Putamen (tissue), 1 donor: ENCODE measurements at regions not wholly inside any gene's neighbourhood (a gene's known extent, or its start where the extent isn't known, plus 50 kb on each side); places are given as distances from the start of the nearest gene placed in this dataset.
A peak's percentile ranks its signal among the peaks of the same experiment; 100 is the strongest.

Experiments
- DNase-seq: peaks from one replicate; pipeline ENCODE4 v3.0.0-alpha.2; 2016; ENCODE audit warnings: low spot score

- DNase-seq: no peak
Measured at GRCh38 chr6:26149240-26149639, 62.0 kb downstream of the HFE start.

DNA sequence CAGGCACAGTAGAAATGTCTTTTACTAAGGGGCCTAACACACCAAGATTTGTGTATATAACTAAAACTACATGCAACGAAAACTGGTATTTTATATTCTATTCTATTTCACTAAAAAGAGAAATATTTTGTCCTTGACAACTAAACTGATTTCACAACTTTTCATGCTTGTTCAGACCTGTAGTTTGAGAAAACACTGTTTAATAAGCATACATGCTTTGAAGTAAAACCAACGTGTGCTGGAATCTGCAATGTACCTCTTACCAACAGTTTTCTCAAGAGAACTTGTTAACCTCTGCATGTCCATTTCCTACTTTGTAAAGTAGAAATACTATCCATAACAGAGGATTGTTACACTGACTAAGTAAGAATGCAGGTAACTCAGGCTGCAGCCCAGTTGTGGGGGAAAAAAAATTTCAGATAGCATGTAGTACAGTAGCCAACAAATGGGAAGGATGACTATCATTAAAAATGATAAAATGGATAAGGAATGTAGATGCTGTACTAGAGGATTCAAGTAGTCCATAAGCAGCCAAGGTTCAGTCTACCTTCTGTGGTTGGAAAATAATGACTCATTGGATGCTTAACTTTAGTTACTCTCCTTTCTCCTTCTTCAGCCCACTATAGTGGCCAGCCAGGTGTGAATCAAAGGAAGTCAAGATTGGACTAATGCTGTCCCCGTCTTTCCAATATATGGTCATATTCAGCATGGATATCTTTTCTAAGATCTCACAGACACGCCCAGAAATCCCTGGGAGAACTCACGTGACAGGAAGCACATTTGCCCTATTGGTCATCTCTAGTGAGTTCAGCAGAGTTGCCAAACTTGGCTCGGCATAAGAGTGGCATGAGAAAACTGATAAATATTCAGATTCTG lies 65.2 kb downstream of the HFE start:
- DNase-seq: no peak

DNA sequence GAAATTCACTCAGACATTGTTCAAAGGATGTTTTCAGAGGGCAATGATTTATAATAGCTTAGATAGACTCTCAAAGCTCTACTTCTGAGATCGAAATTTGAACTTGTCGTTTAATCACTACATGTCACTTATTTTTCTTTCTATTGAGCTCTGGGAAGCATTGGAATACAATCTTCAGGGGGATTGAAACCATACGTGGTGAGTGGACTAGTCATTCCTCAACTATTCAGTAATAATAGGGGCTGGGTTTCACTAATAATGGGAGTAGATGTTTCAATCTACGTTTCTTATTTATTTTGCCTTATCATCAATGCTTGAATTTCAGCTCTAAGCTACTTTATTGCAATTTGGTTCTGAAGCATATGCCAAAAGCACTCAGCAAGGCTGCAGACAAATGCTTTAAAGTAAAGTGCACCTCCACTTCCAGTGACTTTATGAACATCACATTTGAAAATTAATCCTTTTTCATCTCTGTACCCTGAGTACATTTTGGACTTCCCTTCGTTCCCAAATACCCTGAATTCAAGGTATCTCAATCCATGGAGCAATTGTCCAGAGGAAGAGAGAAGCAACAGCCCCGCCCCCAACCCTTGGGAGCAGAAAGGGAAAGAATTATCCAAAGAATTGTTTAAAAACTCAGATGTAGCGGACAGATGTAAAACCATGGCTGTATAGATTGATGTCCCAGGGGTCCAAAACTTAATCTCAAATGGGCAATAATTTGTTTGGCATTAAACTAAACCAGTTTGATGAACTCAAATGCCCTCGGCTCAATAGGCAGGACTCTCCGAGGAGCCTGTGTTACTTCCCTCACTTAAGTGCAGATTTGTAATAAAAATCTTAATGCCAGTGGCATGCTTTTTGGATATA lies 68.1 kb downstream of the HFE start:
- DNase-seq: peak; percentile 34

DNA sequence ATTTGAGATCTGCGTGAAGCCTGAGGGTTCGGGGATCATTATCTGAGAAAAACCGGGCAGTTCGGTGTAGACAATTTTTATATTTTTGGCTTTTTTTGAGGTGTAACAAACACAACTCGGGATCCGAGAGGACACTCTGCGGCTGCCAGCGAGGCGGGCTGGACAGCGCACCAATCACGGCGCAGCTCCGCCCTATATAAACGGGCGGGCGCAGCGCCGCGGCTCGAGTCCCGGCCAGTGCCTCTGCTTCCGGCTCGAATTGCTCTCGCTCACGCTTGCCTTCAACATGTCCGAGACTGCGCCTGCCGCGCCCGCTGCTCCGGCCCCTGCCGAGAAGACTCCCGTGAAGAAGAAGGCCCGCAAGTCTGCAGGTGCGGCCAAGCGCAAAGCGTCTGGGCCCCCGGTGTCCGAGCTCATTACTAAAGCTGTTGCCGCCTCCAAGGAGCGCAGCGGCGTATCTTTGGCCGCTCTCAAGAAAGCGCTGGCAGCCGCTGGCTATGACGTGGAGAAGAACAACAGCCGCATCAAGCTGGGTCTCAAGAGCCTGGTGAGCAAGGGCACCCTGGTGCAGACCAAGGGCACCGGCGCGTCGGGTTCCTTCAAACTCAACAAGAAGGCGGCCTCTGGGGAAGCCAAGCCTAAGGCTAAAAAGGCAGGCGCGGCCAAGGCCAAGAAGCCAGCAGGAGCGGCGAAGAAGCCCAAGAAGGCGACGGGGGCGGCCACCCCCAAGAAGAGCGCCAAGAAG lies 69.0 kb downstream of the HFE start:
- DNase-seq: peak; percentile 88

- peak; percentile 49 for DNase-seq
Measured at GRCh38 chr6:26156850-26157250, 69.6 kb downstream of the HFE start.

DNA sequence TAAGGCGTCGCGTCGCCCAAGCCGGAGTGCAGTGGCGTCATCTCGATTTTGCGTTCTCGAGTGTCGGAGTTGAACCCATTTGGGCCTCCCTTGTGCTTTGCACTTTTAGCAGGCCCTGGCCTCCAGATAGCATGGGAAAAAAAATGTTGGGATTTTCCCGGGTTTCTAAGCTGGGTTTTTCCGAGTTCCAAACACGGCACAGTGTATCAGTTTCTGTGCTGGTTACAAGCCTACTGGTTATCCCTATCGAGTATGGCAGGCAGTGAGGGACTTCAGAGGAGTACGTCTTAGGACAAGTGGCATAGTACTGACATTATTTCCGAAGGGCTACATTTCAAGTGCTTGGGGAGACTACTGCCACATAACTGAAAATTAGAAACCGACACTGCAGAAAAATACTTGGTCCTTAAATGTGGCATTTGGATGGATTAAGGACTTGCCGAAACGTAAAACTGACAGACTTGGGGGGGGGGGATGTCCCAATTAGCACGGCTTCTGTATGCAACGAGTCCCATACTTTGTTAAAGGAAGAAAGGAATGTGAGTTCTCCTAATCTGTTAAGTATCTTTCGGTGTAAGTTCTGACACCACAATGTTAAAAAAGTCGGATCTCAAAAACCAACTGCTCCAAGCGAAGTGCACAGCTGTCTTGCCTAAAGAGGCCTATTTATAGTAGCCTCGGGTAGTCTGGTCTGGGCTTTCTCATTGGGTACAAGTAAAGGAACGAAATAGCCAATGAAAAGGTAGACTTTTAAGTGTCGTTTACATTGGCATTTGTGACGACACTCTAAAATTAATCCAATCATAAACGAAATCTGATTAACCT lies 70.2 kb downstream of the HFE start:
- peak; percentile 97 for DNase-seq

GRCh38 chr6:26158076-26158580 lies 70.9 kb downstream of the HFE start:
- DNase-seq: no peak

GRCh38 chr6:26158581-26159356 lies 71.5 kb downstream of the HFE start:
- DNase-seq: peak; percentile 60

DNA sequence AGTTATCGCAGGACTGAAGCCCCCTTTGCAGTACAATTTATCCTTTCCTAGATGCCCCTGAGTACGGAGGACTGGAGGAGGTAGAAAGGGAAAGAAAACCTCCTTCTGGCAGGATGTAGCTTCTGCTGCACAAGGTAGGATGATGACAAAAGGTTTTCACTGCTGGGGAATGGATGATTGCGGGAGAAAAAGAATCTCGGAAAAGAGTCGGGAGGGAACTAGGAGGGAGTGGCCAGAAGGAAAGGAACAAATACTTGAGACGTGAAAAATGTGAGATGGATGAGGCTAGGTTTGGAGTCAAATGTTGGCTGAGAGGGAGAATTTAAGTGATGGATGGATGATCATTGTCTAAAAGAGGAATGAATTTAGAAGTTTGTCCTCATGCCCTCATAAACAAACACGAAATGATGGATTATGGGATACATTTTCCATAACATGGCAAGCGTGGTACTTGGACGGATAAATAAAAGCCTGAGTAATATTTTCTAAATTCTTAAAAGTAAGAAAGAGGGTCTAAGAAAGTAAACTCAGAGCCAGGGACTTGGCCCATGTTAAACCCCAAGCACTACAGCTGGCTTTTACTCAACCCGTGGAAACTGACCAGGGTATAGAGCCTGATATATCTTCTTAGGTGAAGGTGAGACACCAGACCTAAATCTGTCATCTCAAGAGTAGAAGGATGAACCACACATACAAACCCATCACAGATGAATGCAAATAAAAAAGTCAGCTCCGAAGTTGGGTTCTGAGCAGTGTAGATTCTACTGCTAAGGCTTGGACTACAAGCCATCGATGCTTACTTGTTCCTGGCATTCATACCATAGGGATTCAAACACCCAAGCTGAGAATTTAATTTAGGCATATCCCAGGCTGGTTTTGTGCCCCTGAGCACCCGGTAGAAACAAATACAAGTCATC lies 72.4 kb downstream of the HFE start:
- DNase-seq: no peak

- DNase-seq: no peak
Measured at GRCh38 chr6:26161322-26161721, 74.1 kb downstream of the HFE start.

GRCh38 chr6:26162399-26162798 lies 75.2 kb downstream of the HFE start:
- no peak for DNase-seq

GRCh38 chr6:26163427-26164119 lies 76.3 kb downstream of the HFE start:
- DNase-seq: no peak

DNA sequence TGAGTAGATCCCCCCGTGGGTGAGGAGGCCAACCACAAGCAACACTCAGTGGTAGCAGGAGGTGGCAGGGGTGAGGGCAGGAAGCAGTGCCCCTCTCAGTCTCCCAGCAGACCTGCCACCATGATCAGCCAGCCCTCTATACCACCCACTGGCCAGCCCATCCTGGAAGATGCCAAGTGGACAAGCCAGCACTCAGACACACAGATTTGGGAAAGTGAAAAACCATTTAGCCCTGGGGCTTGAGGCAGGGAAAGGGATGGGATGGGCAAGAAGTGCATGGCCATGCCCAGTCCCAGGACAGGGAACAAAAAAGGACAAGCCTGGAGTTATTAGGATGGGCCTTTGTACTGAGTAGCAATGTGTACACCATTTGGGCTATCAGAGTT lies 76.9 kb downstream of the HFE start:
- DNase-seq: no peak

DNA sequence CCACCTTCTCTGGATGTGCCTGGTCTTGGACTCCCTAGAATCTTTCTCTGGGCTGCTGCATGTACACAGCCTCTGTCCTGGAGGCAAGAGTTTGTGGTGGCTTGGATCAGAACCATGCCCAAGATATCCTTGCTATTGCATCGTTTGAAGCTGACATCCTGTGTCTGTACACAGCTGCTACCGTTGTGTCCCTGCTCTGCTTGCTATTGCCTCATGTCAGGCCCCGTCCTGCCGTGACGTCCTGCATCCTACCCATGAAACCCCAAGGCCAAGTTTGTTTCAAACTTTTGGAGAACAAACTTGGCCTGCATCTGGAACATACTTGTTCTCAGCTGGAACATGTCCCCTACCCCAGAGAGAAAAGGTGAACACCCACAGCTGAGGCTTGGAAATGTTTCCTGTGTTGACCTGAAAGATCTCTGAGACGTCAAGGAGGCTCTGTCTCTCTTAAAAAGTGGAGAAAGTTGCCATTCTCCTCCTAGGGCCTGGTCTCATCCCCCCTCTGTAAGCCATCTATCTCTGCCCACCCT lies 78.1 kb downstream of the HFE start:
- DNase-seq: no peak

- DNase-seq: no peak
Measured at GRCh38 chr6:26170181-26170580, 83.0 kb downstream of the HFE start.

- DNase-seq: no peak
Measured at GRCh38 chr6:26170951-26171841, 84.0 kb downstream of the HFE start.

- DNase-seq: peak; percentile 45
Measured at GRCh38 chr6:26172608-26172968, 85.4 kb downstream of the HFE start.

GRCh38 chr6:26173836-26174145 lies 86.6 kb downstream of the HFE start:
- no peak for DNase-seq
